Smooth muscle cell (in vitro differentiated cells): ENCODE measurements at regions not wholly inside any gene's neighbourhood (a gene's known extent, or its start where the extent isn't known, plus 50 kb on each side); places are given as distances from the start of the nearest gene placed in this dataset.

Source experiments
- DNase-seq: peaks from one replicate; lab custom pipeline; 2025; ENCODE audit not compliant: unreplicated experiment; lab: John Stamatoyannopoulos, UW
- H2AFZ ChIP-seq: fragments of 200-600 bp; sonication (generic); 2 replicates; pipeline ENCODE4 v1.6.0; 2016; ENCODE audit warnings: antibody characterized with exemption, low read depth, mild to moderate bottlenecking
- H3F3A ChIP-seq: fragments of 200-600 bp; sonication (generic); 2 replicates; pipeline ENCODE4 v1.6.0; 2017; ENCODE audit warnings: antibody characterized with exemption, low read depth
- H3K27ac ChIP-seq: fragments of 200-600 bp; sonication (generic); 2 replicates; pipeline ENCODE4 v1.5.1; 2016; ENCODE audit warnings: low read depth, mild to moderate bottlenecking
- H3K27me3 ChIP-seq: fragments of 200-600 bp; sonication (generic); 2 replicates; pipeline ENCODE4 v1.6.1; 2016; ENCODE audit warnings: low read depth, mild to moderate bottlenecking
- H3K36me3 ChIP-seq: fragments of 200-600 bp; sonication (generic); 2 replicates; pipeline ENCODE4 v1.5.1; 2016; ENCODE audit warnings: low read depth
- H3K4me1 ChIP-seq: fragments of 200-600 bp; sonication (generic); 2 replicates; pipeline ENCODE4 v1.5.1; 2016; ENCODE audit warnings: low read depth
- H3K4me2 ChIP-seq: fragments of 200-600 bp; sonication (generic); 2 replicates; pipeline ENCODE4 v1.6.0; 2016; ENCODE audit warnings: mild to moderate bottlenecking
- H3K4me3 ChIP-seq: fragments of 200-600 bp; sonication (generic); 2 replicates; pipeline ENCODE4 v1.5.1; 2016; ENCODE audit warnings: mild to moderate bottlenecking
- H3K79me2 ChIP-seq: fragments of 200-600 bp; sonication (generic); 2 replicates; pipeline ENCODE4 v1.6.0; 2016; ENCODE audit warnings: low read depth, mild to moderate bottlenecking
- H3K9ac ChIP-seq: fragments of 200-600 bp; sonication (generic); 2 replicates; pipeline ENCODE4 v1.6.0; 2016; ENCODE audit warnings: low read depth
- H3K9me3 ChIP-seq: fragments of 200-600 bp; sonication (generic); replicated peaks from 2 replicates; pipeline ENCODE4 v1.5.1; 2016; ENCODE audit warnings: low read depth
- H4K20me1 ChIP-seq: fragments of 200-600 bp; sonication (generic); 2 replicates; pipeline ENCODE4 v1.6.0; 2016; ENCODE audit warnings: low read depth
- WGBS: methylation state at CpG from one replicate; pipeline ENCODE4 v1.1.7; 2016; ENCODE audit warnings: low lambda C conversion rate; 5-methylcytosine and 5-hydroxymethylcytosine counted together
- TF ChIP-seq, protein P1 (sequence below): fragments of 200-600 bp; sonication (generic); IDR thresholded peaks from 2 replicates; pipeline ENCODE4 v1.5.1; 2017; ENCODE audit warnings: borderline replicate concordance, mild to moderate bottlenecking, antibody characterized with exemption; ENCODE audit not compliant: insufficient read depth, poor library complexity, severe bottlenecking

DNA sequence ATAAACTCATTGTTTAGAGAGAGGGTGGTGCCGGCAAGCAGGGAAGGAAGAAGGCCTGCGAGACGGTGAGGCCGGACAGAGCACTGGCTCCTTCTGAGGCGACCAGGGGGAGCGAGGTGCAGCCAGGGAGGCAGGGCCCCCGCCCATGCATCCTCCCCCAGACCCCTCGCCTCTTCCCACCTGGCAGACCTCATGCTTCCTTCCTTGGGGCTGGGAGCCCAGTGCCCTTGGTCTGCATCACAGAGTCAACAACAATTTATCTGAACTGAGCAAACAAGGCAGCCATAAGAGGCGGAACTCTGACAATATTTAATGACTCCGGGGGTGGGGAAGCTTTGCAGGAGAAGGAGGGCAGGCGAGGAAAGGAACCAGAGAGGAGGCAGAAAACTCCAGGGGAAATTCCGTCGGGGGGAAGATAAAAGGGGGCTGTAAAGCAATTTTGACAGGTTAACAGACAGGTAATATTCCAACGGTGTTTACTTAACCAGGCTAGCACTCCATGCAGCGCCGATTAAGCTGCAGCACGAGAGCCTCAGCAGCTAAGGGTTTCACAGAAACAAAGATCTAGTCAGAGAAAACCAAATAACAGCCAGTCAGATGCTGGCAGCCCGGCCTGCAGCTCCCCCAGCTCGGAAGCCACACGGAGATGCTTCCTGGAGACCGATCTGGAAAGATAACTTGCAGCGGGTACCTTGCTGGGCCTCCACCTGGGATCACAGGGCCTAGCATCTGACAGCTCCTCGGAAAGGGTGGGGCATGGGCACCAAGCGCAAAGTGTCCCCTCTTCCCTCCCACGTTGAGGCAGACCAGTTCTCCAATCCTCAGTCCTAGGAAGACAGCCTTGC lies 398.2 kb downstream of the SOX9 start:
- Histone ChIP-seq H3K9ac (no peak overlapping the region), H3K4me2 (peak overlapping the region; percentile 50), H3K36me3 (no peaks in the 10 kb centered on the region), H3K4me1 (peaks cover 42% of the 10 kb centered on the region), H3K4me3 (no peak overlapping the region), H3K27ac (no peak overlapping the region), H3F3A (peaks cover 3% of the 10 kb centered on the region), H4K20me1 (peaks cover 91% of the 10 kb centered on the region), H3K9me3 (no peaks in the 10 kb centered on the region), H3K79me2 (peaks cover 55% of the 10 kb centered on the region), H3K27me3 (no peaks in the 10 kb centered on the region), H2AFZ (no peak overlapping the region)
- no peak for DNase-seq
- TF ChIP-seq, protein P1, sequence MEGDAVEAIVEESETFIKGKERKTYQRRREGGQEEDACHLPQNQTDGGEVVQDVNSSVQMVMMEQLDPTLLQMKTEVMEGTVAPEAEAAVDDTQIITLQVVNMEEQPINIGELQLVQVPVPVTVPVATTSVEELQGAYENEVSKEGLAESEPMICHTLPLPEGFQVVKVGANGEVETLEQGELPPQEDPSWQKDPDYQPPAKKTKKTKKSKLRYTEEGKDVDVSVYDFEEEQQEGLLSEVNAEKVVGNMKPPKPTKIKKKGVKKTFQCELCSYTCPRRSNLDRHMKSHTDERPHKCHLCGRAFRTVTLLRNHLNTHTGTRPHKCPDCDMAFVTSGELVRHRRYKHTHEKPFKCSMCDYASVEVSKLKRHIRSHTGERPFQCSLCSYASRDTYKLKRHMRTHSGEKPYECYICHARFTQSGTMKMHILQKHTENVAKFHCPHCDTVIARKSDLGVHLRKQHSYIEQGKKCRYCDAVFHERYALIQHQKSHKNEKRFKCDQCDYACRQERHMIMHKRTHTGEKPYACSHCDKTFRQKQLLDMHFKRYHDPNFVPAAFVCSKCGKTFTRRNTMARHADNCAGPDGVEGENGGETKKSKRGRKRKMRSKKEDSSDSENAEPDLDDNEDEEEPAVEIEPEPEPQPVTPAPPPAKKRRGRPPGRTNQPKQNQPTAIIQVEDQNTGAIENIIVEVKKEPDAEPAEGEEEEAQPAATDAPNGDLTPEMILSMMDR = no peak
- WGBS = 56% methylated on average over 23 of the region's 25 CpGs

DNA sequence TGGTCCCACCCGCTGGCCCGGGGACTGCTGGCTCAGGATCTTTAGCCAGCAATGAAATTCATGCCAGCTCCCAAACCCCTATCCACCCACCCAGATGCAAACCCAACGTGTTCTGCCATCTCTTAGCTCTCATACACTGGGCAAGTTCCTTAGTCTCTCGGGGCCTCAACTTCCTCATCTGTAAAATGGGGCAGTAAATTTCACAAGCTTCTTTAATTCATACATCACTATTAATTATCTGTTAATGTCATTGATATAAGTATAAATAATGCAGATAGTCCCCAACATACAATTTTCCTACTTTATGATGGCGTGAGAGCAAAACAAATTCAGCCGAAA lies 398.7 kb downstream of the SOX9 start:
- peaks cover 3% of the 10 kb centered on the region for H3F3A ChIP-seq
- no peak overlapping the region for H3K27ac ChIP-seq
- H4K20me1 ChIP-seq = peaks cover 89% of the 10 kb centered on the region
- H3K4me1 ChIP-seq = peaks cover 41% of the 10 kb centered on the region
- TF ChIP-seq, protein P1 = no peak
- H3K4me2 ChIP-seq = no peak overlapping the region
- peaks cover 50% of the 10 kb centered on the region for H3K79me2 ChIP-seq
- no peak for DNase-seq
- no peaks in the 10 kb centered on the region for H3K27me3 ChIP-seq
- H3K36me3 ChIP-seq = no peaks in the 10 kb centered on the region
- H2AFZ ChIP-seq = no peak overlapping the region
- no peak overlapping the region for H3K4me3 ChIP-seq
- H3K9me3 ChIP-seq = no peaks in the 10 kb centered on the region
- WGBS = 86% methylated on average over 6 of the region's 6 CpGs
- no peak overlapping the region for H3K9ac ChIP-seq

DNA sequence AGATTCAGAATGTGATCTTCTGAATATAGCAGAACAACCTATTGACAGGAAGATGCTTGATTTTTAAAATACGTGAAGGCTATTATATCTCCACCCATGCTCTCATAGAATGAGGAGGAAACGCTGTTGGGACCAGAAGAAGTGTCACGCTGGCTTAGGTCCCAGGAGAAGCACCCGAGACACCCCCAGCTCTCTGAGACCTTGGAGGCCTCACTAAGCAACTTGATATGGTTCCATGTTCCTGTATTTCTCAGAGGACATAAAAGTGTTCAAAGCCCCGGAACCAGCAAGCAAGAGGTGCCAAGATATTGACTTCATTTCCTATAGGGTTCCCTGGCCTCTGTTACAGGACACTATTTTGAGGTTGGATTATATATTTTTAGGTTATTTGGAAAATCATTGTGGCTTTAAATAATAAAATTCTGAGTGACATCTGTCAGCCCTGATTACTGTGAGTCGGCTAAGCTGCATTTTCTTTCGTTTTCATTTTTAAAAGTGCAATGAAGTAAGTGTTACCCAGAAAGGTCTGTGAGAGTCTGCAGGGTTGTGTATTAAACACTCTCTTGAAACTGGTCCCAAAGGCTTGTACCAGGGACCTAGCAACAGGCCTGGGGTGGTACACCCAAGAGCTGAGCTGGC lies 400.0 kb downstream of the SOX9 start:
- Histone ChIP-seq H3K79me2 (peaks cover 50% of the 10 kb centered on the region), H3K27ac (no peak overlapping the region), H3K27me3 (no peaks in the 10 kb centered on the region), H3K4me1 (peaks cover 37% of the 10 kb centered on the region), H3K4me2 (no peak overlapping the region), H3K4me3 (no peak overlapping the region), H2AFZ (no peak overlapping the region), H3K36me3 (no peaks in the 10 kb centered on the region), H4K20me1 (peaks cover 89% of the 10 kb centered on the region), H3K9ac (no peak overlapping the region), H3F3A (peaks cover 3% of the 10 kb centered on the region), H3K9me3 (no peaks in the 10 kb centered on the region)
- no peak for DNase-seq
- TF ChIP-seq, protein P1 = no peak
- WGBS = 90% methylated on average over 7 of the region's 7 CpGs
